ENCODE measurements at regions not wholly inside any gene's neighbourhood (a gene's known extent, or its start where the extent isn't known, plus 50 kb on each side); places are given as distances from the start of the nearest gene placed in this dataset.
"Not testable (repeated sequence)": the region's sequence is repeated elsewhere in the genome, so short reads cannot be mapped to it uniquely, and the experiment has no call there.

- no peak for TF ChIP-seq CTCF (IDR thresholded peaks at IDR 0.05; ENCODE audit: low read length, missing control alignments)
- no peak overlapping the region for H3K4me3 ChIP-seq (replicated peaks; ENCODE audit: low read depth, low read length)
- no peak for DNase-seq (ENCODE audit: low read depth)
These were observed 173.9 kb downstream of the PDGFRA start for GRCh38 chr4:54402880-54403480.

- no peak for TF ChIP-seq CTCF (IDR thresholded peaks at IDR 0.05; ENCODE audit: low read length, missing control alignments)
- H3K4me3 ChIP-seq (replicated peaks; ENCODE audit: low read depth, low read length) = no peak overlapping the region
- no peak for DNase-seq (ENCODE audit: low read depth)
These were observed 174.8 kb downstream of the PDGFRA start for GRCh38 chr4:54403700-54404453.

- not testable (repeated sequence) for DNase-seq (ENCODE audit: low read depth); H3K4me3 ChIP-seq (replicated peaks; ENCODE audit: low read depth, low read length)
These were observed 180.3 kb downstream of the PDGFRA start for GRCh38 chr4:54409270-54409817.

GRCh38 chr4:54414545-54414944, 185.5 kb downstream of the PDGFRA start:
- DNase-seq (ENCODE audit: low read depth) = no peak
- TF ChIP-seq CTCF (IDR thresholded peaks at IDR 0.05; ENCODE audit: low read length, missing control alignments) = no peak
- H3K4me3 ChIP-seq (replicated peaks; ENCODE audit: low read depth, low read length) = no peak overlapping the region

- TF ChIP-seq CTCF (IDR thresholded peaks at IDR 0.05; ENCODE audit: low read length, missing control alignments) = no peak
- H3K4me3 ChIP-seq (replicated peaks; ENCODE audit: low read depth, low read length) = no peak overlapping the region
- DNase-seq (ENCODE audit: low read depth) = no peak
These were observed 188.4 kb downstream of the PDGFRA start for GRCh38 chr4:54417476-54417875.

- no peak overlapping the region for H3K4me3 ChIP-seq (replicated peaks; ENCODE audit: low read depth, low read length)
- no peak for DNase-seq (ENCODE audit: low read depth)
- TF ChIP-seq CTCF (IDR thresholded peaks at IDR 0.05; ENCODE audit: low read length, missing control alignments) = no peak
These were observed 189.4 kb downstream of the PDGFRA start for GRCh38 chr4:54418468-54418867.

GRCh38 chr4:54423066-54423465, 194.0 kb downstream of the PDGFRA start:
- TF ChIP-seq CTCF (IDR thresholded peaks at IDR 0.05; ENCODE audit: low read length, missing control alignments) = no peak
- H3K4me3 ChIP-seq (replicated peaks; ENCODE audit: low read depth, low read length) = no peak overlapping the region
- DNase-seq (ENCODE audit: low read depth) = no peak

Data from fibroblast of pulmonary artery (primary cell).